MM.1S (cell line): ENCODE measurements at regions not wholly inside any gene's neighbourhood (a gene's known extent, or its start where the extent isn't known, plus 50 kb on each side); places are given as distances from the start of the nearest gene placed in this dataset.

Source experiments
- DNase-seq: peaks from one replicate; pipeline ENCODE4 v3.0.0-alpha.2; 2015
- H2AFZ ChIP-seq: fragments of 300-600 bp; sonication (generic); 2 replicates; pipeline ENCODE4 v1.6.0; 2016; ENCODE audit warnings: antibody characterized with exemption, low read length
- H3F3A ChIP-seq: fragments of 300-600 bp; sonication (generic); 2 replicates; pipeline ENCODE4 v1.6.1; 2016; ENCODE audit warnings: mild to moderate bottlenecking, antibody characterized with exemption, low read length, moderate library complexity, mixed read lengths; ENCODE audit not compliant: insufficient read depth
- H3K27ac ChIP-seq: fragments of 300-600 bp; sonication (generic); 2 replicates; pipeline ENCODE4 v1.5.1; 2016; ENCODE audit warnings: mild to moderate bottlenecking, low read length
- H3K27me3 ChIP-seq: fragments of 300-600 bp; sonication (generic); replicated peaks from 2 replicates; pipeline ENCODE4 v1.6.0; 2016; ENCODE audit warnings: low read length; ENCODE audit not compliant: insufficient read depth
- H3K36me3 ChIP-seq: fragments of 300-600 bp; sonication (generic); replicated peaks from 2 replicates; pipeline ENCODE4 v1.6.1; 2016; ENCODE audit warnings: mild to moderate bottlenecking, low read length, mixed read lengths; ENCODE audit not compliant: insufficient read depth
- H3K4me1 ChIP-seq: fragments of 300-600 bp; sonication (generic); 2 replicates; pipeline ENCODE4 v1.6.1; 2016; ENCODE audit warnings: low read length, mixed read lengths
- H3K4me2 ChIP-seq: fragments of 300-600 bp; sonication (generic); 2 replicates; pipeline ENCODE4 v1.6.0; 2016; ENCODE audit warnings: low read depth, low read length
- H3K4me3 ChIP-seq: fragments of 300-600 bp; sonication (generic); 2 replicates; pipeline ENCODE4 v1.5.1; 2016; ENCODE audit warnings: low read length, mixed read lengths
- H3K79me2 ChIP-seq: fragments of 300-600 bp; sonication (generic); 2 replicates; pipeline ENCODE4 v1.6.1; 2016; ENCODE audit warnings: mixed run types, low read length, mixed read lengths
- H3K9ac ChIP-seq: fragments of 300-600 bp; sonication (generic); 2 replicates; pipeline ENCODE4 v1.6.1; 2016; ENCODE audit warnings: low read length, mixed read lengths
- H3K9me2 ChIP-seq: fragments of 300-600 bp; sonication (generic); replicated peaks from 2 replicates; pipeline ENCODE4 v1.6.1; 2016; ENCODE audit warnings: mild to moderate bottlenecking, low read length, mixed read lengths; ENCODE audit not compliant: insufficient read depth
- H3K9me3 ChIP-seq: fragments of 300-600 bp; sonication (generic); replicated peaks from 2 replicates; pipeline ENCODE4 v1.6.1; 2016; ENCODE audit warnings: mild to moderate bottlenecking, low read length, mixed read lengths; ENCODE audit not compliant: insufficient read depth
- H4K20me1 ChIP-seq: fragments of 300-600 bp; sonication (generic); 2 replicates; pipeline ENCODE4 v1.6.1; 2016; ENCODE audit warnings: mild to moderate bottlenecking, low read length, moderate library complexity, mixed read lengths; ENCODE audit not compliant: insufficient read depth
- EZH2 ChIP-seq: fragments of 300-600 bp; sonication (generic); optimal IDR thresholded peaks from 2 replicates; pipeline ENCODE3; 2017; ENCODE audit warnings: low read depth, mild to moderate bottlenecking, antibody characterized with exemption, low read length, mixed read lengths
- EZH2phosphoT487 ChIP-seq: fragments of 300-600 bp; sonication (generic); IDR thresholded peaks from 2 replicates; pipeline ENCODE4 v1.6.1; 2018; ENCODE audit warnings: antibody characterized with exemption, low read length
- TF ChIP-seq, protein P1 (sequence below): fragments of 300-600 bp; sonication (generic); IDR thresholded peaks from 2 replicates; pipeline ENCODE4 v1.5.1; 2016; ENCODE audit warnings: antibody characterized with exemption, low read length, mixed read lengths

DNA sequence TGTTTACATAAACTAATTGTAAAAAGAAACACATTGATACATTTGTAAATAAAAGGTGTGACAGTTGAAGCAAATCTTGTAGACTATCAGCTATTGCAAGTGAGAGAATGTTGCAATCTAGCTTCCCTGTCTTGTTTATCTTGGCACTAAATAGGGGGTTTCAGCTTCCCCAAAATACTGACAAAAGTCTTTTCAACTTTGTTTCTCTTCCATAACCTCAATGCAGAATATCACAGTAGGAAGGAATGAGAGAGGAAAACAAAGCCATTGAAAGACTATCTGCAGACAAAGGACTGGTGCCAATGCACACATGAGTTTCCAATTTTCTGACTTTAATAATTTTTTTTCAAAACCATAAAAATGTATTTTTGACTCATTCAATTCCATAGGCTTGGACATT is 886.2 kb upstream of the MGAT4C start:
- H3K4me3 ChIP-seq, result no peak overlapping the region
- H3K9ac ChIP-seq, result no peak overlapping the region
- H3K27me3 ChIP-seq, result no peaks in the 10 kb centered on the region
- H2AFZ ChIP-seq, result no peak overlapping the region
- H3K4me1 ChIP-seq, result no peaks in the 10 kb centered on the region
- no peak for DNase-seq
- no peaks in the 10 kb centered on the region for H3K36me3 ChIP-seq
- no peak for TF ChIP-seq EZH2phosphoT487
- TF ChIP-seq EZH2, result no peak
- TF ChIP-seq, protein P1, sequence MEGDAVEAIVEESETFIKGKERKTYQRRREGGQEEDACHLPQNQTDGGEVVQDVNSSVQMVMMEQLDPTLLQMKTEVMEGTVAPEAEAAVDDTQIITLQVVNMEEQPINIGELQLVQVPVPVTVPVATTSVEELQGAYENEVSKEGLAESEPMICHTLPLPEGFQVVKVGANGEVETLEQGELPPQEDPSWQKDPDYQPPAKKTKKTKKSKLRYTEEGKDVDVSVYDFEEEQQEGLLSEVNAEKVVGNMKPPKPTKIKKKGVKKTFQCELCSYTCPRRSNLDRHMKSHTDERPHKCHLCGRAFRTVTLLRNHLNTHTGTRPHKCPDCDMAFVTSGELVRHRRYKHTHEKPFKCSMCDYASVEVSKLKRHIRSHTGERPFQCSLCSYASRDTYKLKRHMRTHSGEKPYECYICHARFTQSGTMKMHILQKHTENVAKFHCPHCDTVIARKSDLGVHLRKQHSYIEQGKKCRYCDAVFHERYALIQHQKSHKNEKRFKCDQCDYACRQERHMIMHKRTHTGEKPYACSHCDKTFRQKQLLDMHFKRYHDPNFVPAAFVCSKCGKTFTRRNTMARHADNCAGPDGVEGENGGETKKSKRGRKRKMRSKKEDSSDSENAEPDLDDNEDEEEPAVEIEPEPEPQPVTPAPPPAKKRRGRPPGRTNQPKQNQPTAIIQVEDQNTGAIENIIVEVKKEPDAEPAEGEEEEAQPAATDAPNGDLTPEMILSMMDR, result no peak
- no peaks in the 10 kb centered on the region for H3K9me2 ChIP-seq
- H3K27ac ChIP-seq, result no peak overlapping the region
- H3F3A ChIP-seq, result no peaks in the 10 kb centered on the region
- H3K4me2 ChIP-seq, result no peak overlapping the region
- no peaks in the 10 kb centered on the region for H4K20me1 ChIP-seq
- H3K79me2 ChIP-seq, result no peaks in the 10 kb centered on the region
- H3K9me3 ChIP-seq, result no peaks in the 10 kb centered on the region

DNA sequence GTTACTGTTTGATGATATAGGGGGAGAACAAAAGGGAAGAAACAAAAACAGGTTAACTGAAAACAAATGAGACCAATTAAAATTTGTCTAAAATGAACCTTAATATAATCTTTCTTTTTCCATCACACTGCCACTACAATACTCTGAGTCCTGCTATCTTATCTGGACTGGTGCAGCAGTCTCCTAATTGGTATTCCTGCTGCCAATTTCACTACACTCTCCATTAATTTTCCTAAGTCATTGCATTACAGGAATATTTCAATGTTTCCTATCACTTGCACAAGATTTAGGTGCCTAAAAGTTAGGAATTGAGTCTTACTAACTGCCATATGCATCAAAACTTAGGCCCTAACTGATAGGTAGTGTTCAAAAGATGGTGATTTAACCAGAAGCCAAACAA is 884.9 kb upstream of the MGAT4C start:
- H3K79me2 ChIP-seq, result no peaks in the 10 kb centered on the region
- DNase-seq, result no peak

DNA sequence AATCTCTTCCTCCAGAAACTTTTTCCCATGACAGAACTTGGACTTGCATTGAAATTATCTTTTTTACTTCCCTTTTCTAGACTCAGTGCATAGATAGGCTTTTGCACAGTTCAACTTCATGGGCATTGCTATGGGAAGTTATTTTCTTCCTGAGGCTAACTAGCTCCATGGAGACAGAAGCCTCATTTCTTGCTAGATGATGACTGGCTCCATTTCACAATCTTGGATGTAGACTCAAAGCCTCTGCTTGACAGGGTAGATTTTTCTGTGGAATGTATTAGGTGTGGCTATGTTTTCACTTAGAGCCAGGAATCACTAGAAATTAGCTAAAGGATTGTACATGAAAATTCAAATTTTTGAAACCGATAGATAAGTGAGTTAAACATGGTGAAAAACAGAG is 884.1 kb upstream of the MGAT4C start:
- Histone ChIP-seq H3K36me3 (no peaks in the 10 kb centered on the region), H3K9me3 (no peaks in the 10 kb centered on the region), H3K9ac (no peak overlapping the region), H3K27me3 (no peaks in the 10 kb centered on the region), H3K4me2 (no peak overlapping the region), H3K9me2 (no peaks in the 10 kb centered on the region), H3K79me2 (no peaks in the 10 kb centered on the region), H3K4me3 (no peak overlapping the region), H4K20me1 (no peaks in the 10 kb centered on the region), H2AFZ (no peak overlapping the region), H3F3A (no peaks in the 10 kb centered on the region), H3K4me1 (0 out of 2 replicates have a peak, but pooled peaks cover 9% of the 10 kb centered on the region), H3K27ac (no peak overlapping the region)
- TF ChIP-seq EZH2phosphoT487 (no peak), EZH2 (no peak)
- DNase-seq, result no peak

More for the DNA sequence above, 884.9 kb upstream of the MGAT4C start:
- no peak overlapping the region for H3K4me2 ChIP-seq
- no peak overlapping the region for H3K9ac ChIP-seq
- no peak overlapping the region for H3K27ac ChIP-seq
- H3K9me2 ChIP-seq, result no peaks in the 10 kb centered on the region
- H3K36me3 ChIP-seq, result no peaks in the 10 kb centered on the region
- no peaks in the 10 kb centered on the region for H3K9me3 ChIP-seq
- H3K4me1 ChIP-seq, result 0 out of 2 replicates have a peak, but pooled peaks cover 8% of the 10 kb centered on the region
- H3F3A ChIP-seq, result no peaks in the 10 kb centered on the region
- TF ChIP-seq EZH2 (no peak), EZH2phosphoT487 (no peak)
- TF ChIP-seq, protein P1, result no peak
- H4K20me1 ChIP-seq, result no peaks in the 10 kb centered on the region
- no peak overlapping the region for H3K4me3 ChIP-seq
- H3K27me3 ChIP-seq, result no peaks in the 10 kb centered on the region
- H2AFZ ChIP-seq, result no peak overlapping the region

DNA sequence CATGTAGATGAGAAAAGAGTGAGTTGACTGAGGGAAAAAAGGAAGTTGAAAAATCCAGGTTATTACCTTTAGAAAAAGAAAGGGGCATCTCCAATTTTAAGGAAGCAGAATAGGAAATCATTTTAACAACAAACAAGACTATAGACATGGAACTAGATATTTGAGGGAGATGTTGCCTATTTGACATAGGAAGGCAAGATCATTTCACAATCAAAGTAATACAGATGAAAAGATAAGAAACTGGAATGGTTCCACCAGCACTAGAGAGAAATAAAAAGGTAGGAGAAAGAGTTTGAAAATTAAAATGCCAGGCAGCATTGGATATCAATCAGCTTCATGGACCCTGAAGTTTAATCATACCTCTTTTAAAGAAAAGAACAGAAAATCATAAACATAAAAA is 881.0 kb upstream of the MGAT4C start:
- no peak for TF ChIP-seq EZH2
- TF ChIP-seq, protein P1, result no peak
- no peak for TF ChIP-seq EZH2phosphoT487
- no peak for DNase-seq
- Histone ChIP-seq H3F3A (no peaks in the 10 kb centered on the region), H3K27me3 (no peaks in the 10 kb centered on the region), H3K9me2 (no peaks in the 10 kb centered on the region), H3K79me2 (no peaks in the 10 kb centered on the region), H4K20me1 (no peaks in the 10 kb centered on the region), H3K4me3 (no peak overlapping the region), H2AFZ (no peak overlapping the region), H3K36me3 (no peaks in the 10 kb centered on the region), H3K4me1 (0 out of 2 replicates have a peak, but pooled peaks cover 9% of the 10 kb centered on the region), H3K9me3 (no peaks in the 10 kb centered on the region), H3K4me2 (no peak overlapping the region), H3K27ac (no peak overlapping the region), H3K9ac (no peak overlapping the region)
